ENCODE measurements at regions not wholly inside any gene's neighbourhood (a gene's known extent, or its start where the extent isn't known, plus 50 kb on each side); places are given as distances from the start of the nearest gene placed in this dataset.

DNA sequence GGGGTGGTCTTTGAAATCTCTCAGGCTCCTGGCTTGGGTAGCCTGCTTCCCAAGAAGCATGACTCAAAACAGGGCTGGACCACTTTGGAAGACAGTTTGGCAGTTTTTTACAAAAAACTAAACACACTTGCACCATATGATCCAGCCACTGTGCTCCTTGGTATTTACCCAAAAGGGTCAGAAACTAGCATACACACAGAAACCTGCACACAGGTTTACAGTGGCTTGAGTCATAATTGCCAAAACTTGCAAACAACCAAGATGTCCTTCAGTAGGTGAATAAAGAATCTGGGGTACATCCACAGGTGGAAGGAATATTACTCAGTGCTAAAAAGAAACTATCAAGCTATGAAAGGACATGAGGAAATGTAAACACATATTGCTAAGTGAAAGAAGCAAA lies 323.2 kb upstream of the CDH5 start:
- TF ChIP-seq, protein P1, sequence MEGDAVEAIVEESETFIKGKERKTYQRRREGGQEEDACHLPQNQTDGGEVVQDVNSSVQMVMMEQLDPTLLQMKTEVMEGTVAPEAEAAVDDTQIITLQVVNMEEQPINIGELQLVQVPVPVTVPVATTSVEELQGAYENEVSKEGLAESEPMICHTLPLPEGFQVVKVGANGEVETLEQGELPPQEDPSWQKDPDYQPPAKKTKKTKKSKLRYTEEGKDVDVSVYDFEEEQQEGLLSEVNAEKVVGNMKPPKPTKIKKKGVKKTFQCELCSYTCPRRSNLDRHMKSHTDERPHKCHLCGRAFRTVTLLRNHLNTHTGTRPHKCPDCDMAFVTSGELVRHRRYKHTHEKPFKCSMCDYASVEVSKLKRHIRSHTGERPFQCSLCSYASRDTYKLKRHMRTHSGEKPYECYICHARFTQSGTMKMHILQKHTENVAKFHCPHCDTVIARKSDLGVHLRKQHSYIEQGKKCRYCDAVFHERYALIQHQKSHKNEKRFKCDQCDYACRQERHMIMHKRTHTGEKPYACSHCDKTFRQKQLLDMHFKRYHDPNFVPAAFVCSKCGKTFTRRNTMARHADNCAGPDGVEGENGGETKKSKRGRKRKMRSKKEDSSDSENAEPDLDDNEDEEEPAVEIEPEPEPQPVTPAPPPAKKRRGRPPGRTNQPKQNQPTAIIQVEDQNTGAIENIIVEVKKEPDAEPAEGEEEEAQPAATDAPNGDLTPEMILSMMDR (conservative IDR thresholded peaks at IDR 0.05 in 1 of 2, IDR thresholded peaks at IDR 0.05 in 1 of 2; ENCODE audit: extremely low read depth in 1 of 2, insufficient read depth in 1 of 2, low read depth in 1 of 2, low read length in 2 of 2) = no peak
- TF ChIP-seq EZH2 (IDR thresholded peaks at IDR 0.05; ENCODE audit: borderline replicate concordance, low read length) = no peak
